ENCODE measurements at regions not wholly inside any gene's neighbourhood (a gene's known extent, or its start where the extent isn't known, plus 50 kb on each side); places are given as distances from the start of the nearest gene placed in this dataset.

DNA sequence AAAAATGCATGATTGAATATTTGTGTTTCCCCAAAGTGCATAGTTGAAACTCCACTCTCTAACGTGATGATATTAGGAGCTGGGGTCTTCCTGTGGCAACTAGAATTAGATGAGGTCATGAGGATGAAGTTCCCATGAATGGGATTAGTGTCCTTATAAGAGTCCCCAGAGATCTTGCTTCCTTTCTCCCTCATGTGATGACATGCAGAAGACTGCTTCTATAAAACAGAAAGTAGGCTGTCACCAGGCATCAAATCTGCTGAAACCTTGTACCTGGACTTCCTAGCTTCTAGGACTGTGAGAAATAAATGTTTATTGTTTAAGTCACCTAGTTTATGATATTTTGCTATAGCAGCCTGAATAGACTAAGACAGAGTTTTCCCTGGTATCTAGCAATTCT, 586.5 kb upstream of the EPHA7 start:
- Histone ChIP-seq H3K4me1 (ENCODE audit: control insufficient read depth in 2 of 2, insufficient read depth in 2 of 2, low read length in 2 of 2) (no peaks in the 10 kb centered on the region), H4K20me1 (ENCODE audit: control insufficient read depth, insufficient read depth, low read length, poor library complexity, severe bottlenecking) (no peaks in the 10 kb centered on the region), H3K79me2 (ENCODE audit: control insufficient read depth, insufficient read depth, low read length) (no peaks in the 10 kb centered on the region), H3K27ac (ENCODE audit: low read length in 2 of 2) (no peak overlapping the region), H2AFZ (ENCODE audit: insufficient read depth, low read depth, low read length, poor library complexity, severe bottlenecking) (no peak overlapping the region), H3K36me3 (replicated peaks in 1 of 2; ENCODE audit: control extremely low read depth in 1 of 2, control insufficient read depth in 1 of 2, extremely low read depth in 1 of 2, insufficient read depth in 2 of 2, low read length in 1 of 2) (no peaks in the 10 kb centered on the region), H3K4me3 (ENCODE audit: control extremely low read depth in 1 of 5, extremely low read depth in 1 of 5, insufficient read depth in 1 of 5, low read depth in 2 of 5, low read length in 4 of 5) (no peak overlapping the region), H3K9ac (ENCODE audit: low read length) (no peak overlapping the region), H3K27me3 (replicated peaks in 1 of 4; ENCODE audit: control extremely low read depth in 1 of 4, control insufficient read depth in 3 of 4, insufficient read depth in 4 of 4, low read length in 3 of 4) (no peaks in the 10 kb centered on the region), H3K9me3 (ENCODE audit: control extremely low read depth in 1 of 3, control insufficient read depth in 2 of 3, insufficient read depth in 1 of 3, low read length in 2 of 3) (peaks cover 0 to 4% (median 0%) of the 10 kb centered on the region in 3 donors), H3K4me2 (replicated peaks; ENCODE audit: low read depth, low read length, poor library complexity, severe bottlenecking) (no peak overlapping the region)
- POLR2A ChIA-PET, result no interaction called here
- Mint-ChIP-seq H3K27ac (no peak overlapping the region), H3K4me3 (no peak overlapping the region), H3K9me3 (ENCODE audit: insufficient read depth) (no peaks in the 10 kb centered on the region), H3K4me1 (no peaks in the 10 kb centered on the region), H3K27me3 (no peaks in the 10 kb centered on the region)
- no CpG with 5 or more reads among the region's 1 CpG for WGBS (ENCODE audit: insufficient coverage)
- no peak for ATAC-seq (ENCODE audit: low read depth)
- no peak for DNase-seq
- intact Hi-C loops (cut with micrococcal nuclease), result no loop called here
- TF ChIP-seq, protein P1, sequence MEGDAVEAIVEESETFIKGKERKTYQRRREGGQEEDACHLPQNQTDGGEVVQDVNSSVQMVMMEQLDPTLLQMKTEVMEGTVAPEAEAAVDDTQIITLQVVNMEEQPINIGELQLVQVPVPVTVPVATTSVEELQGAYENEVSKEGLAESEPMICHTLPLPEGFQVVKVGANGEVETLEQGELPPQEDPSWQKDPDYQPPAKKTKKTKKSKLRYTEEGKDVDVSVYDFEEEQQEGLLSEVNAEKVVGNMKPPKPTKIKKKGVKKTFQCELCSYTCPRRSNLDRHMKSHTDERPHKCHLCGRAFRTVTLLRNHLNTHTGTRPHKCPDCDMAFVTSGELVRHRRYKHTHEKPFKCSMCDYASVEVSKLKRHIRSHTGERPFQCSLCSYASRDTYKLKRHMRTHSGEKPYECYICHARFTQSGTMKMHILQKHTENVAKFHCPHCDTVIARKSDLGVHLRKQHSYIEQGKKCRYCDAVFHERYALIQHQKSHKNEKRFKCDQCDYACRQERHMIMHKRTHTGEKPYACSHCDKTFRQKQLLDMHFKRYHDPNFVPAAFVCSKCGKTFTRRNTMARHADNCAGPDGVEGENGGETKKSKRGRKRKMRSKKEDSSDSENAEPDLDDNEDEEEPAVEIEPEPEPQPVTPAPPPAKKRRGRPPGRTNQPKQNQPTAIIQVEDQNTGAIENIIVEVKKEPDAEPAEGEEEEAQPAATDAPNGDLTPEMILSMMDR (IDR thresholded peaks at IDR 0.05), result no peak
- TF ChIP-seq EZH2 (IDR thresholded peaks at IDR 0.05; ENCODE audit: borderline replicate concordance, insufficient read depth, low read depth, low read length, poor library complexity, severe bottlenecking), result no peak
- CTCF ChIA-PET, result no interaction called here

GRCh38 chr6:93992976-93993375, 573.6 kb upstream of the EPHA7 start:
- no peak overlapping the region for H3K9ac ChIP-seq (ENCODE audit: low read length)
- H3K4me2 ChIP-seq (replicated peaks; ENCODE audit: low read depth, low read length, poor library complexity, severe bottlenecking), result no peak overlapping the region
- DNase-seq (no peak), ATAC-seq (ENCODE audit: low read depth) (no peak)
- Mint-ChIP-seq H3K9me3 (ENCODE audit: insufficient read depth) (peaks cover 4% of the 10 kb centered on the region), H3K27me3 (no peaks in the 10 kb centered on the region), H3K27ac (no peak overlapping the region), H3K4me1 (no peaks in the 10 kb centered on the region), H3K4me3 (no peak overlapping the region)
- WGBS (ENCODE audit: insufficient coverage), result 83% methylated on average over 1 of the region's 1 CpG
- intact Hi-C loops (cut with micrococcal nuclease), result no loop called here
- H4K20me1 ChIP-seq (ENCODE audit: control insufficient read depth, insufficient read depth, low read length, poor library complexity, severe bottlenecking), result no peaks in the 10 kb centered on the region
- ChIA-PET POLR2A (no interaction called here), CTCF (no interaction called here)
- no peak overlapping the region for H2AFZ ChIP-seq (ENCODE audit: insufficient read depth, low read depth, low read length, poor library complexity, severe bottlenecking)
- no peaks in the 10 kb centered on the region for H3K27me3 ChIP-seq (replicated peaks in 1 of 4; ENCODE audit: control extremely low read depth in 1 of 4, control insufficient read depth in 3 of 4, insufficient read depth in 4 of 4, low read length in 3 of 4)
- TF ChIP-seq, protein P1 (IDR thresholded peaks at IDR 0.05), result no peak
- TF ChIP-seq EZH2 (IDR thresholded peaks at IDR 0.05; ENCODE audit: borderline replicate concordance, insufficient read depth, low read depth, low read length, poor library complexity, severe bottlenecking), result no peak
- H3K4me1 ChIP-seq (ENCODE audit: control insufficient read depth in 2 of 2, insufficient read depth in 2 of 2, low read length in 2 of 2), result no peaks in the 10 kb centered on the region
- H3K27ac ChIP-seq (ENCODE audit: low read length in 2 of 2), result no peak overlapping the region
- H3K4me3 ChIP-seq (ENCODE audit: control extremely low read depth in 1 of 5, extremely low read depth in 1 of 5, insufficient read depth in 1 of 5, low read depth in 2 of 5, low read length in 4 of 5), result no peak overlapping the region
- no peaks in the 10 kb centered on the region for H3K36me3 ChIP-seq (replicated peaks in 1 of 2; ENCODE audit: control extremely low read depth in 1 of 2, control insufficient read depth in 1 of 2, extremely low read depth in 1 of 2, insufficient read depth in 2 of 2, low read length in 1 of 2)
- no peaks in the 10 kb centered on the region for H3K9me3 ChIP-seq (ENCODE audit: control extremely low read depth in 1 of 3, control insufficient read depth in 2 of 3, insufficient read depth in 1 of 3, low read length in 2 of 3)
- no peaks in the 10 kb centered on the region for H3K79me2 ChIP-seq (ENCODE audit: control insufficient read depth, insufficient read depth, low read length)

Data from B cell (primary cell).